Neuronal stem cell (in vitro differentiated cells): ENCODE measurements at regions not wholly inside any gene's neighbourhood (a gene's known extent, or its start where the extent isn't known, plus 50 kb on each side); places are given as distances from the start of the nearest gene placed in this dataset.

Experiments
- DNase-seq: peaks from one replicate; pipeline ENCODE4 v3.0.0-alpha.2; 2013; ENCODE audit warnings: low spot score
- H2AFZ ChIP-seq: one replicate; pipeline ENCODE4 v1.6.1; 2013; ENCODE audit warnings: mild to moderate bottlenecking, low read length, inconsistent platforms
- H2AK5ac ChIP-seq: 2 replicates; pipeline ENCODE4 v1.6.1; 2013; ENCODE audit warnings: low read depth, mild to moderate bottlenecking, inconsistent platforms, low read length, moderate library complexity, mixed read lengths
- H2BK120ac ChIP-seq: 2 replicates; pipeline ENCODE4 v1.6.1; 2013; ENCODE audit warnings: low read depth, mild to moderate bottlenecking, inconsistent platforms, low read length, moderate library complexity, mixed read lengths
- H2BK12ac ChIP-seq: one replicate; pipeline ENCODE4 v1.6.1; 2013; ENCODE audit warnings: low read length, inconsistent platforms
- H2BK15ac ChIP-seq: 2 replicates; pipeline ENCODE4 v1.6.1; 2013; ENCODE audit warnings: mild to moderate bottlenecking, low read length, inconsistent platforms, mixed read lengths
- H2BK5ac ChIP-seq: one replicate; pipeline ENCODE4 v1.6.1; 2013; ENCODE audit warnings: inconsistent platforms, mild to moderate bottlenecking, low read length, moderate library complexity
- H3K14ac ChIP-seq: one replicate; pipeline ENCODE4 v1.6.1; 2013; ENCODE audit warnings: low read length, inconsistent platforms
- H3K18ac ChIP-seq: 2 replicates; pipeline ENCODE4 v1.6.1; 2013; ENCODE audit warnings: low read length, inconsistent platforms
- H3K23ac ChIP-seq: 2 replicates; pipeline ENCODE4 v1.6.1; 2013; ENCODE audit warnings: low read depth, mild to moderate bottlenecking, mixed read lengths, low read length, inconsistent platforms; ENCODE audit not compliant: poor library complexity
- H3K27ac ChIP-seq: replicated peaks from 3 replicates; pipeline ENCODE4 v1.5.1; 2013; ENCODE audit warnings: low read length, inconsistent platforms
- H3K27me3 ChIP-seq, 3 experiments: 2 replicates each; pipeline ENCODE4 v1.6.1; 2013; ENCODE audit warnings: low read length in 3 of 3, mild to moderate bottlenecking in 2 of 3, inconsistent platforms in 1 of 3, low read depth in 1 of 3, mixed read lengths in 1 of 3, moderate library complexity in 1 of 3; ENCODE audit not compliant: control insufficient read depth in 3 of 3, insufficient read depth in 3 of 3
- H3K36me3 ChIP-seq, 2 donors: replicated peaks in 1 of 2; 2 replicates each; pipeline ENCODE4 v1.6.1; 2013; ENCODE audit warnings: low read length in 2 of 2; ENCODE audit not compliant: control insufficient read depth in 2 of 2, insufficient read depth in 2 of 2
- H3K4ac ChIP-seq: 2 replicates; pipeline ENCODE4 v1.6.1; 2013; ENCODE audit warnings: inconsistent platforms, mild to moderate bottlenecking, low read length, moderate library complexity
- H3K4me1 ChIP-seq, 2 donors: 1 replicate in 1 of 2; 2 replicates in 1 of 2; pipeline ENCODE4 v1.6.1; 2013; ENCODE audit warnings: low read length in 2 of 2, low read depth in 1 of 2; ENCODE audit not compliant: control insufficient read depth in 2 of 2, insufficient read depth in 1 of 2
- H3K4me2 ChIP-seq: one replicate; pipeline ENCODE4 v1.6.1; 2013; ENCODE audit warnings: mild to moderate bottlenecking, low read length, inconsistent platforms; ENCODE audit not compliant: insufficient read depth, poor library complexity, severe bottlenecking
- H3K4me3 ChIP-seq, 2 donors: 2 replicates each; pipeline ENCODE4 v1.5.1; 2013; ENCODE audit warnings: low read length in 2 of 2, mild to moderate bottlenecking in 2 of 2, inconsistent platforms in 1 of 2, moderate library complexity in 1 of 2
- H3K79me1 ChIP-seq: one replicate; pipeline ENCODE4 v1.6.1; 2013; ENCODE audit warnings: low read depth, mild to moderate bottlenecking, inconsistent platforms, low read length, moderate library complexity
- H3K9ac ChIP-seq: one replicate; pipeline ENCODE4 v1.6.1; 2013; ENCODE audit warnings: mild to moderate bottlenecking, low read depth, low read length, inconsistent platforms; ENCODE audit not compliant: poor library complexity
- H3K9me3 ChIP-seq, 2 donors: replicated peaks in 1 of 2; 2 replicates each; pipeline versions ENCODE3 to v1.6.1; 2013; ENCODE audit warnings: low read length in 2 of 2, mild to moderate bottlenecking in 2 of 2, inconsistent platforms in 1 of 2, low read depth in 1 of 2, mixed read lengths in 1 of 2, moderate library complexity in 1 of 2; ENCODE audit not compliant: control insufficient read depth in 2 of 2, insufficient read depth in 1 of 2
- H4K8ac ChIP-seq: one replicate; pipeline ENCODE4 v1.6.1; 2013; ENCODE audit warnings: low read depth, mild to moderate bottlenecking, inconsistent platforms, low read length, moderate library complexity
- H4K91ac ChIP-seq: one replicate; pipeline ENCODE4 v1.6.1; 2013; ENCODE audit warnings: low read length, low read depth, mild to moderate bottlenecking, inconsistent platforms; ENCODE audit not compliant: poor library complexity
- WGBS, 2 donors: extraction: QIAGEN DNeasy Blood & Tissue Kit; methylation state at CpG; one replicate each; pipeline ENCODE4 v1.1.7; 2013; ENCODE audit warnings: missing lambda C conversion rate in 2 of 2, mixed read lengths in 1 of 2; ENCODE audit not compliant: insufficient read length in 2 of 2, insufficient replicate concordance in 1 of 2; ENCODE audit errors: extremely low coverage in 2 of 2; 5-methylcytosine and 5-hydroxymethylcytosine counted together

DNA sequence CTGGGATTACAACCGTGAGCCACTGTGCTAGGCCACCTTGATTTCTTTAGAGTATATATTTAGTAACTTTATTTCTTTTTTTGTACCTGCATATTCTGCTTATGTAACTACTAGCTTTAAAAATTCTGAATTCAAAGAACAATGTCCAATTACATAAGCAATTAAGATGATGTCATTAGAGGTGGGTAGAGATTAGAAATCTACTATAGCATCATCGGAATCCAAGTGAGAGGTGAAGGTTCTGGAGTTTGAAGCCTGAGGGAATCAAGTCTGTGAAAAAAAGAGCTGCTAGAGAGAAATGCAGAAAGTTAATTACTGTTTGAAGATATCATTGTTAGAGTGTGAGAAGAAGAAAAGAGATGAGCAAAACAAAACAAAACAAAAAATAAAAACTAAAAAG, 79.0 kb upstream of the ENPEP start:
- Histone ChIP-seq H2BK120ac (no peak overlapping the region), H3K23ac (no peak overlapping the region), H4K91ac (no peak overlapping the region), H3K27me3 (no peaks in the 10 kb centered on the region), H3K4me3 (no peak overlapping the region), H3K4ac (no peak overlapping the region), H3K4me1 (no peaks in the 10 kb centered on the region), H3K9me3 (no peaks in the 10 kb centered on the region), H3K36me3 (no peaks in the 10 kb centered on the region), H2BK15ac (no peak overlapping the region), H3K79me1 (no peaks in the 10 kb centered on the region), H3K9ac (no peak overlapping the region), H2BK12ac (no peak overlapping the region), H2BK5ac (no peak overlapping the region), H3K14ac (no peak overlapping the region), H4K8ac (no peak overlapping the region), H3K18ac (no peak overlapping the region), H2AK5ac (no peak overlapping the region), H2AFZ (no peak overlapping the region), H3K4me2 (no peak overlapping the region), H3K27ac (no peak overlapping the region)
- WGBS, 2 donors: no CpG with 5 or more reads among the region's 2 CpGs
- no peak for DNase-seq

- H3K23ac ChIP-seq: no peak overlapping the region
- no peak overlapping the region for H3K4ac ChIP-seq
- no peak overlapping the region for H3K9ac ChIP-seq
- no peak overlapping the region for H2BK15ac ChIP-seq
- H3K27ac ChIP-seq: no peak overlapping the region
- WGBS, 2 donors: no CpG with 5 or more reads among the region's 1 CpG
- H3K4me1 ChIP-seq: no peaks in the 10 kb centered on the region
- no peak overlapping the region for H3K4me2 ChIP-seq
- no peak overlapping the region for H4K8ac ChIP-seq
- H3K79me1 ChIP-seq: no peaks in the 10 kb centered on the region
- no peaks in the 10 kb centered on the region for H3K9me3 ChIP-seq
- no peak overlapping the region for H3K18ac ChIP-seq
- H3K36me3 ChIP-seq: no peaks in the 10 kb centered on the region
- no peak overlapping the region for H3K14ac ChIP-seq
- H2BK120ac ChIP-seq: no peak overlapping the region
- no peak overlapping the region for H4K91ac ChIP-seq
- no peak overlapping the region for H2AFZ ChIP-seq
- H3K27me3 ChIP-seq: no peaks in the 10 kb centered on the region
- H2AK5ac ChIP-seq: no peak overlapping the region
- H3K4me3 ChIP-seq: no peak overlapping the region
- DNase-seq: no peak
- no peak overlapping the region for H2BK5ac ChIP-seq
- no peak overlapping the region for H2BK12ac ChIP-seq
These were observed 80.5 kb upstream of the ENPEP start for GRCh38 chr4:110395421-110395820.

DNA sequence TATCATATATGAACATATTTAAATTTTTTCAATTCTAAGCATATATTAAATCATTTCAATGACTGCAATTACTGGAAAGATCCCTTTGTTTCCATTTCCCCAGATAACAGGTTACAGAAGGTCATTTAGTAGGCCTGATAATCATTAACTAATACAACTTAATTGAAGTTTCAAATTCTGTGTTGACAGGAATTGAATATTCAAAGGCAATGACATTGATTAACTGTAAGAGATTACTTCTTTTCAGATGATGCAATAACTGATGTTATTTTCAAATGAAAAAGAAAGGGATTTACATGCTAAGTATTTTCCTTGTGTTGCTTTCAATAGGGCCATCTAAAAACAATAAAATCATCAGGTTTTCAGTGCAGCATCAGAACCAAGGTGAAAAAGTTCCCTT, 81.1 kb upstream of the ENPEP start:
- Histone ChIP-seq H3K4me3 (no peak overlapping the region), H2BK120ac (no peak overlapping the region), H3K4me1 (no peaks in the 10 kb centered on the region), H4K8ac (no peak overlapping the region), H3K23ac (no peak overlapping the region), H3K9me3 (no peaks in the 10 kb centered on the region), H4K91ac (no peak overlapping the region), H3K36me3 (no peaks in the 10 kb centered on the region), H3K4me2 (no peak overlapping the region), H3K27ac (no peak overlapping the region), H3K9ac (no peak overlapping the region), H3K14ac (no peak overlapping the region), H3K4ac (no peak overlapping the region), H3K27me3 (no peaks in the 10 kb centered on the region), H2BK12ac (no peak overlapping the region), H3K18ac (no peak overlapping the region), H2BK5ac (no peak overlapping the region), H2BK15ac (no peak overlapping the region), H2AK5ac (no peak overlapping the region), H2AFZ (no peak overlapping the region), H3K79me1 (no peaks in the 10 kb centered on the region)
- no peak for DNase-seq

- Histone ChIP-seq H3K27ac (no peak overlapping the region), H3K79me1 (no peaks in the 10 kb centered on the region), H3K4me3 (no peak overlapping the region), H3K4me1 (no peaks in the 10 kb centered on the region), H4K91ac (no peak overlapping the region), H2BK12ac (no peak overlapping the region), H3K4me2 (no peak overlapping the region), H3K18ac (no peak overlapping the region), H2BK15ac (no peak overlapping the region), H3K23ac (no peak overlapping the region), H3K4ac (no peak overlapping the region), H2BK120ac (no peak overlapping the region), H3K9me3 (peaks cover 0 to 2% of the 10 kb centered on the region in 2 donors), H3K9ac (no peak overlapping the region), H3K27me3 (no peaks in the 10 kb centered on the region), H2AK5ac (no peak overlapping the region), H4K8ac (no peak overlapping the region), H3K36me3 (no peaks in the 10 kb centered on the region), H3K14ac (no peak overlapping the region), H2BK5ac (no peak overlapping the region), H2AFZ (no peak overlapping the region)
- DNase-seq: no peak
These were observed 94.2 kb upstream of the ENPEP start for GRCh38 chr4:110381784-110382183.
